ENCODE measurements at regions not wholly inside any gene's neighbourhood (a gene's known extent, or its start where the extent isn't known, plus 50 kb on each side); places are given as distances from the start of the nearest gene placed in this dataset.

DNA sequence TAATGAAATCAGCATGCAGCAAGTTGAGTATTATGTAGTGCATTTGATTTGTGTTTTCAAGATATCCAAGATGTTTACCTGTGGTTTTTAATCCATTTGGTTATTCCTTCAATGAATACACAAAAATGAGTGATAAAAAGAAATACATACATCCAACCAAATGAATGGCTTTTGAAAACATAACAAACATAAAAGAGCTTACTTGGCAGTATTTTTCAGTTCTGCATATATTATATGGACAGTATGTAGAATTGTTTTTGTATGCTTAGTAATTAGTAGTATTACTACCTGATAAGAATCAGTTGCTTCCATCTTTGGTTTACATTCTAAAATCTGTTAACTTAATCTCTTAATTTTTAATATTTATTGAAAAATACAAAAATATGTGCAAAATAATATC lies 908.9 kb upstream of the AGA start:
- Histone ChIP-seq H3K4me3 (no peak overlapping the region), H3K27ac (no peak overlapping the region), H3K4me1 (no peaks in the 10 kb centered on the region), H3K27me3 (no peaks in the 10 kb centered on the region), H3K36me3 (no peaks in the 10 kb centered on the region), H3K9me3 (no peaks in the 10 kb centered on the region)
- intact Hi-C loops (cut with DNase I), result no loop called here
- ATAC-seq, result no peak
- no peak for TF ChIP-seq CTCF (IDR thresholded peaks at IDR 0.05)
- no peak for DNase-seq

GRCh38 chr4:178356725-178357124 lies 914.5 kb upstream of the AGA start:
- no peak for DNase-seq
- Histone ChIP-seq H3K27ac (no peak overlapping the region), H3K27me3 (no peaks in the 10 kb centered on the region), H3K4me1 (no peaks in the 10 kb centered on the region), H3K4me3 (no peak overlapping the region), H3K9me3 (no peaks in the 10 kb centered on the region), H3K36me3 (no peaks in the 10 kb centered on the region)
- intact Hi-C loops (cut with DNase I), result no loop called here
- ATAC-seq, result no peak
- no peak for TF ChIP-seq CTCF (IDR thresholded peaks at IDR 0.05)

DNA sequence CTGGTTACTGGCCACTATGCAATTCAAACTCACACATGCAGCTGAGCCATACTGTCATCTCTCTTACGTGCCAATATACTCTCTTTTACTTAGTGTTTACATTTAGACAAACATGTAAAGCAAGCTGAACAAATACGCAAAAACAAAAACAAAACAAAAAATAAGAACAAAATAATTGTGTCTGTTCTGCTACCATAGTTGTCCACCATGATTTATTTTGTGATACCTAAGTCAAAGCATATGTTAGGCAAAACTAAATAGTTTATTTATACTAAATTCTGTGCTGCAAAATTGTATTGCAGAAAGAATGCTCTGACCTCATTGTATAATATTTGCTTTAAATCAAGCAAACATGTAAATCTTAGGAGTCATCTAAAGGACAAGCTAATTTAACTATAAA lies 943.2 kb upstream of the AGA start:
- Histone ChIP-seq H3K27me3 (no peaks in the 10 kb centered on the region), H3K4me3 (no peak overlapping the region), H3K27ac (no peak overlapping the region), H3K4me1 (no peaks in the 10 kb centered on the region), H3K9me3 (no peaks in the 10 kb centered on the region), H3K36me3 (no peaks in the 10 kb centered on the region)
- no peak for ATAC-seq
- TF ChIP-seq CTCF (IDR thresholded peaks at IDR 0.05), result no peak
- peak in 2 of 4 donors; percentile 8 to 25 for DNase-seq
- intact Hi-C loops (cut with DNase I), result no loop called here

GRCh38 chr4:178387756-178388155 lies 945.5 kb upstream of the AGA start:
- TF ChIP-seq CTCF (IDR thresholded peaks at IDR 0.05), result no peak
- no peaks in the 10 kb centered on the region for H3K36me3 ChIP-seq
- ATAC-seq (no peak), DNase-seq (no peak)
- intact Hi-C loops (cut with DNase I), result no loop called here
- no peaks in the 10 kb centered on the region for H3K4me1 ChIP-seq
- H3K9me3 ChIP-seq, result no peaks in the 10 kb centered on the region
- H3K4me3 ChIP-seq, result no peak overlapping the region
- H3K27me3 ChIP-seq, result no peaks in the 10 kb centered on the region
- H3K27ac ChIP-seq, result no peak overlapping the region

GRCh38 chr4:178395798-178396197 lies 953.6 kb upstream of the AGA start:
- DNase-seq, result no peak
- no peak for ATAC-seq
- H3K9me3 ChIP-seq, result no peaks in the 10 kb centered on the region
- no peak overlapping the region for H3K27ac ChIP-seq
- H3K4me1 ChIP-seq, result no peaks in the 10 kb centered on the region
- intact Hi-C loops (cut with DNase I), result no loop called here
- H3K27me3 ChIP-seq, result no peaks in the 10 kb centered on the region
- H3K36me3 ChIP-seq, result no peaks in the 10 kb centered on the region
- no peak overlapping the region for H3K4me3 ChIP-seq
- TF ChIP-seq CTCF (IDR thresholded peaks at IDR 0.05), result no peak
